ENCODE measurements at regions not wholly inside any gene's neighbourhood (a gene's known extent, or its start where the extent isn't known, plus 50 kb on each side); places are given as distances from the start of the nearest gene placed in this dataset.

GRCh38 chr21:35201288-35201687, 152.2 kb upstream of the RUNX1 start:
- DNase-seq (ENCODE audit: low spot score) = no peak
- TF ChIP-seq CTCF (IDR thresholded peaks at IDR 0.05; ENCODE audit: unreplicated experiment) = no peak
- no peak overlapping the region for H3K4me3 Mint-ChIP-seq (ENCODE audit: unreplicated experiment)
- no peaks in the 10 kb centered on the region for H3K27me3 Mint-ChIP-seq (ENCODE audit: unreplicated experiment)
- H3K36me3 Mint-ChIP-seq (ENCODE audit: low read depth, unreplicated experiment) = no peaks in the 10 kb centered on the region
- H3K27ac Mint-ChIP-seq (ENCODE audit: unreplicated experiment) = no peak overlapping the region
- peaks cover 28% of the 10 kb centered on the region for H3K4me1 Mint-ChIP-seq (ENCODE audit: unreplicated experiment)
- no peaks in the 10 kb centered on the region for H3K9me3 Mint-ChIP-seq (ENCODE audit: unreplicated experiment)

- TF ChIP-seq CTCF (IDR thresholded peaks at IDR 0.05; ENCODE audit: unreplicated experiment) = no peak
- no peaks in the 10 kb centered on the region for H3K9me3 Mint-ChIP-seq (ENCODE audit: unreplicated experiment)
- no peak for DNase-seq (ENCODE audit: low spot score)
- no peaks in the 10 kb centered on the region for H3K27me3 Mint-ChIP-seq (ENCODE audit: unreplicated experiment)
- H3K27ac Mint-ChIP-seq (ENCODE audit: unreplicated experiment) = no peak overlapping the region
- H3K4me3 Mint-ChIP-seq (ENCODE audit: unreplicated experiment) = no peak overlapping the region
- no peaks in the 10 kb centered on the region for H3K36me3 Mint-ChIP-seq (ENCODE audit: low read depth, unreplicated experiment)
- H3K4me1 Mint-ChIP-seq (ENCODE audit: unreplicated experiment) = peaks cover 15% of the 10 kb centered on the region
Observed at GRCh38 chr21:35199733-35200015, 150.6 kb upstream of the RUNX1 start.

GRCh38 chr21:35198982-35199732, 150.1 kb upstream of the RUNX1 start:
- no peak for DNase-seq (ENCODE audit: low spot score)
- Mint-ChIP-seq H3K4me3 (ENCODE audit: unreplicated experiment) (no peak overlapping the region), H3K4me1 (ENCODE audit: unreplicated experiment) (peaks cover 12% of the 10 kb centered on the region), H3K9me3 (ENCODE audit: unreplicated experiment) (no peaks in the 10 kb centered on the region), H3K27ac (ENCODE audit: unreplicated experiment) (no peak overlapping the region), H3K36me3 (ENCODE audit: low read depth, unreplicated experiment) (no peaks in the 10 kb centered on the region), H3K27me3 (ENCODE audit: unreplicated experiment) (no peaks in the 10 kb centered on the region)
- TF ChIP-seq CTCF (IDR thresholded peaks at IDR 0.05; ENCODE audit: unreplicated experiment) = no peak

GRCh38 chr21:35198565-35198964, 149.5 kb upstream of the RUNX1 start:
- H3K9me3 Mint-ChIP-seq (ENCODE audit: unreplicated experiment) = no peaks in the 10 kb centered on the region
- peaks cover 9% of the 10 kb centered on the region for H3K4me1 Mint-ChIP-seq (ENCODE audit: unreplicated experiment)
- H3K4me3 Mint-ChIP-seq (ENCODE audit: unreplicated experiment) = no peak overlapping the region
- no peak for TF ChIP-seq CTCF (IDR thresholded peaks at IDR 0.05; ENCODE audit: unreplicated experiment)
- DNase-seq (ENCODE audit: low spot score) = no peak
- H3K27me3 Mint-ChIP-seq (ENCODE audit: unreplicated experiment) = peaks cover 3% of the 10 kb centered on the region
- H3K36me3 Mint-ChIP-seq (ENCODE audit: low read depth, unreplicated experiment) = no peaks in the 10 kb centered on the region
- no peak overlapping the region for H3K27ac Mint-ChIP-seq (ENCODE audit: unreplicated experiment)

GRCh38 chr21:35197992-35198431, 148.9 kb upstream of the RUNX1 start:
- Mint-ChIP-seq H3K4me3 (ENCODE audit: unreplicated experiment) (no peak overlapping the region), H3K36me3 (ENCODE audit: low read depth, unreplicated experiment) (no peaks in the 10 kb centered on the region), H3K27ac (ENCODE audit: unreplicated experiment) (no peak overlapping the region), H3K9me3 (ENCODE audit: unreplicated experiment) (no peaks in the 10 kb centered on the region), H3K4me1 (ENCODE audit: unreplicated experiment) (peaks cover 4% of the 10 kb centered on the region), H3K27me3 (ENCODE audit: unreplicated experiment) (peaks cover 3% of the 10 kb centered on the region)
- DNase-seq (ENCODE audit: low spot score) = no peak
- TF ChIP-seq CTCF (IDR thresholded peaks at IDR 0.05; ENCODE audit: unreplicated experiment) = no peak

Measured in endothelial cell (in vitro differentiated cells).